Colonic mucosa (tissue), 4 donors: ENCODE measurements at regions not wholly inside any gene's neighbourhood (a gene's known extent, or its start where the extent isn't known, plus 50 kb on each side); places are given as distances from the start of the nearest gene placed in this dataset.

Source experiments
- DNase-seq: peaks from one replicate; pipeline ENCODE4 v3.0.0-alpha.2; 2020
- H3K27ac ChIP-seq: fragments of 200-600 bp; one replicate; pipeline ENCODE4 v1.8.0; 2021
- H3K27me3 ChIP-seq: fragments of 200-600 bp; one replicate; pipeline ENCODE4 v1.8.0; 2021
- H3K36me3 ChIP-seq: fragments of 200-600 bp; one replicate; pipeline ENCODE4 v1.8.0; 2021
- H3K4me1 ChIP-seq: fragments of 200-600 bp; one replicate; pipeline ENCODE4 v1.8.0; 2021; ENCODE audit warnings: mild to moderate bottlenecking
- H3K4me3 ChIP-seq: fragments of 200-600 bp; one replicate; pipeline ENCODE4 v1.8.0; 2021
- H3K9ac ChIP-seq, 2 donors: one replicate each; pipeline ENCODE4 v1.7.0; 2013; ENCODE audit warnings: control low read depth in 2 of 2, low read depth in 2 of 2, low read length in 2 of 2
- H3K9me3 ChIP-seq: fragments of 200-600 bp; one replicate; pipeline ENCODE4 v1.8.0; 2021
- CTCF ChIP-seq: fragments of 200-600 bp; IDR thresholded peaks from one replicate; pipeline ENCODE4 v1.8.0; 2022; ENCODE audit warnings: antibody characterized with exemption, mild to moderate bottlenecking
- intact Hi-C: fragments of 100-400 bp; cut with DNase I; formaldehyde crosslinking; loops from one replicate; pipeline ENCODE4 v1.14.1; 2022
- donor health status: healthy.
- donor health status: DM: no; HTN: no; CAD: no.
- donor health status: DM: no; HTN: no; CAD: no.

GRCh38 chr15:29403772-29404171 lies 134.2 kb upstream of the NSMCE3 start:
- no peaks in the 10 kb centered on the region for H3K36me3 ChIP-seq
- intact Hi-C loops: no loop called here
- H3K27me3 ChIP-seq: no peaks in the 10 kb centered on the region
- TF ChIP-seq CTCF: no peak
- no peaks in the 10 kb centered on the region for H3K9me3 ChIP-seq
- H3K27ac ChIP-seq: no peak overlapping the region
- H3K4me1 ChIP-seq: no peaks in the 10 kb centered on the region
- H3K9ac ChIP-seq: no peak overlapping the region
- DNase-seq: no peak
- H3K4me3 ChIP-seq: no peak overlapping the region

- Histone ChIP-seq H3K4me3 (no peak overlapping the region), H3K27ac (no peak overlapping the region), H3K36me3 (no peaks in the 10 kb centered on the region), H3K9ac (no peak overlapping the region), H3K27me3 (no peaks in the 10 kb centered on the region), H3K9me3 (no peaks in the 10 kb centered on the region), H3K4me1 (no peaks in the 10 kb centered on the region)
- no peak for DNase-seq
- no peak for TF ChIP-seq CTCF
- intact Hi-C loops: no loop called here
These were observed 132.0 kb upstream of the NSMCE3 start for GRCh38 chr15:29401644-29402043.

- no peak overlapping the region for H3K4me3 ChIP-seq
- intact Hi-C loops: no loop called here
- H3K4me1 ChIP-seq: no peaks in the 10 kb centered on the region
- no peak overlapping the region for H3K27ac ChIP-seq
- no peaks in the 10 kb centered on the region for H3K27me3 ChIP-seq
- no peak overlapping the region for H3K9ac ChIP-seq
- no peak for TF ChIP-seq CTCF
- no peaks in the 10 kb centered on the region for H3K9me3 ChIP-seq
- H3K36me3 ChIP-seq: no peaks in the 10 kb centered on the region
- DNase-seq: no peak
These were observed 131.1 kb upstream of the NSMCE3 start for GRCh38 chr15:29400701-29401100.

- no peak overlapping the region for H3K9ac ChIP-seq
These were observed 129.3 kb upstream of the NSMCE3 start for GRCh38 chr15:29398907-29399306.

GRCh38 chr15:29396176-29396811 lies 126.7 kb upstream of the NSMCE3 start:
- no peak for DNase-seq
- H3K27me3 ChIP-seq: no peaks in the 10 kb centered on the region
- no peak overlapping the region for H3K4me3 ChIP-seq
- H3K4me1 ChIP-seq: no peaks in the 10 kb centered on the region
- TF ChIP-seq CTCF: no peak
- H3K9ac ChIP-seq: no peak overlapping the region
- H3K9me3 ChIP-seq: no peaks in the 10 kb centered on the region
- intact Hi-C loops: no loop called here
- H3K27ac ChIP-seq: no peak overlapping the region
- no peaks in the 10 kb centered on the region for H3K36me3 ChIP-seq

More at GRCh38 chr15:29398907-29399306, 129.3 kb upstream of the NSMCE3 start:
- Histone ChIP-seq H3K4me1 (no peaks in the 10 kb centered on the region), H3K27me3 (no peaks in the 10 kb centered on the region), H3K36me3 (no peaks in the 10 kb centered on the region), H3K4me3 (no peak overlapping the region), H3K27ac (no peak overlapping the region), H3K9me3 (no peaks in the 10 kb centered on the region)
- no peak for TF ChIP-seq CTCF
- intact Hi-C loops: no loop called here
- DNase-seq: no peak
